GM21619 (cell line): ENCODE measurements at regions not wholly inside any gene's neighbourhood (a gene's known extent, or its start where the extent isn't known, plus 50 kb on each side); places are given as distances from the start of the nearest gene placed in this dataset.
"Not testable (repeated sequence)": the region's sequence is repeated elsewhere in the genome, so short reads cannot be mapped to it uniquely, and the experiment has no call there.

Experiments used
- ATAC-seq: cut with Tn5 transposase; IDR thresholded peaks from one replicate; pipeline ENCODE4 v1.9.1; 2021; ENCODE audit not compliant: unreplicated experiment

DNA sequence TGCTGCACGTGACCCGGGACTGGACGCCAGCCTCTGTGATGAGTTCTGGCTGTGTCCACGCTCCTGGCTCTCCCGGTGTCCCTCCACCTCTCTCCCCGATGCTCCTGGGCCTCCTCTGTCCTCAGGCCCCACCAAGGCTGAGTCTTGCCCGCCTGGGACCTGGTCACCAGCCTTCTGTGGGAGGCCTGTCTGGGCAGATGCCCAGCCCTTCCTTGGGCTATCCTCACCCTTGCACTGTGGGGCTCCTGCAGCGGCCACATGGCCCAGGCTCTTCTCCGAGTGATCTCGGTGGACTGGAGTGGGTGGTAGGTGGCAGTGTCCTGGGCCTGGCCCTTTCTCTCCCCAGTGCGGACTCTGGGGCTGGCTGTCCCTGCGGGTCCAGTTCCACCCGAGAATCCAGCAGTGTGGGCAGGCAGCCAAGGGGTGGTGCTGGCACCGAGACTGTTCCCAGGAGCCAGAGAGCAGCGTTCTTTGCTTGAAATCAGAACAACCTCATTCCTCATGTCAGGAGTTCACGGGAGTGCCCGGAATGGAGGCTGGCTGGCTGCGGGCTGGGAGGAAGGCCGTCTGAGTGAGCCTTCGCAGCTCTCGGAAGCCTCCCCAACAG is 94.6 kb downstream of the TMEM121 start:
- ATAC-seq, result not testable (repeated sequence)

GRCh38 chr14:105621479-105622328 is 95.3 kb downstream of the TMEM121 start:
- ATAC-seq, result not testable (repeated sequence)

- no peak for ATAC-seq
Measured at GRCh38 chr14:105622329-105622955, 96.1 kb downstream of the TMEM121 start.

- not testable (repeated sequence) for ATAC-seq
Measured at GRCh38 chr14:105623178-105623577, 96.8 kb downstream of the TMEM121 start.

- ATAC-seq, result not testable (repeated sequence)
Measured at GRCh38 chr14:105624346-105624745, 98.0 kb downstream of the TMEM121 start.

DNA sequence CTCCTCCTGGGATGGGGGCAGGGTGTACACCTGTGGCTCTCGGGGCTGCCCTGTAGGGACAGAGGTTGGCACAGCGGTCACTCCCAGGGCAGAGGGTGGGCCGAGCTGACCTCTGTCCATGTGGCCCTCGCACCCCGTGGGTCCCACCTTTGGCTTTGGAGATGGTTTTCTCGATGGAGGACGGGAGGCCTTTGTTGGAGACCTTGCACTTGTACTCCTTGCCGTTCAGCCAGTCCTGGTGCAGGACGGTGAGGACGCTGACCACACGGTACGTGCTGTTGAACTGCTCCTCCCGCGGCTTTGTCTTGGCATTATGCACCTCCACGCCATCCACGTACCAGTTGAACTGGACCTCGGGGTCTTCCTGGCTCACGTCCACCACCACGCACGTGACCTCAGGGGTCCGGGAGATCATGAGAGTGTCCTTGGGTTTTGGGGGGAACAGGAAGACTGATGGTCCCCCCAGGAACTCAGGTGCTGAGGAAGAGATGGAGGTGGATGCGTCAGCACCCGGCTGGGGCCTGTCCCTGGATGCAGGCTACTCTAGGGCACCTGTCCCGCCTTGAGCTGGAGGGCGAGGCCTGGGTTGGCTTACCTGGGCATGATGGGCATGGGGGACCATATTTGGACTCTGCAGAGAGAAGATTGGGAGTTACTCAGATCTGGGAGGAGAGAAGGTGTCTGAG is 98.5 kb downstream of the TMEM121 start:
- ATAC-seq, result not testable (repeated sequence)

- not testable (repeated sequence) for ATAC-seq
Measured at GRCh38 chr14:105625448-105625847, 99.1 kb downstream of the TMEM121 start.

DNA sequence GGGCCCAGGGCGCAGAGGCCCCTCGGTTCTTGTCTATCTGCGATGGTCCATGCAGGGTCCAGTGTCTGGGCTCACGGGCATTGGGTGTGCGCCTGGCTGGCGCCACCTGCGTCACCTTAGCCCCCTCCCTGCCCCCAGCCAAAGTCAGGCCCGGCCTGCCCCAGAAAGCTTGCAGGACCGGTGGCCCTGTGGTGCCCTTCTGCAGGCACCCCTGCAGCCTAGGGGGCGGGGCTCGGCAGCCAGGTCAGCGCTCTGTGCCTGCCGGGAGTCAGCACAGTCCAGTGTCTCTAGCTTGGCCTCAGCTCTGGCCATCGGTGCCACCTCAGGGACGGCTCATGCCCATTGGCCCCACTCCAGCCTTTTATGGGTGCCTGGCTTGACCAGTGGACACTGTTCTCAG is 99.7 kb downstream of the TMEM121 start:
- not testable (repeated sequence) for ATAC-seq

DNA sequence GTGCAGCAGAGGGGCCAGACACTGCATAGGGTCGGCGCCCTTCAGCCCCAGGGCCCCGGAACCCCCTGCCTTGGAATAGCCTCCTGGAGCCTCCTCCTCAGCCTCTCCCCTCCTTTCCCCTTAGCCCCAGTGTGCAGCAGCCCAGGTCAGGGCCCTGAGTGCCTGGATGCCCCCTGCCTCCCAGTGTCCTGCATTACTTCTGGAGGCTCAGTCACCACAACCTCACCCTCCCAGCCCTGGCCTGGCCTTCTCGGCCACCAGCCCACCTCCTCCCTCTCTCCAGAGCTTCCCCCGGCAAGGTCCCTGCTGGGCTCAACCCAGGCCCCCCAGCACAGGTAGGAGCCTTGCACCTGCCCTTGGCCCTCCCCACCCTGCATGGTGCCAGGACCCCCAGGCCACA is 100.3 kb downstream of the TMEM121 start:
- ATAC-seq, result not testable (repeated sequence)

DNA sequence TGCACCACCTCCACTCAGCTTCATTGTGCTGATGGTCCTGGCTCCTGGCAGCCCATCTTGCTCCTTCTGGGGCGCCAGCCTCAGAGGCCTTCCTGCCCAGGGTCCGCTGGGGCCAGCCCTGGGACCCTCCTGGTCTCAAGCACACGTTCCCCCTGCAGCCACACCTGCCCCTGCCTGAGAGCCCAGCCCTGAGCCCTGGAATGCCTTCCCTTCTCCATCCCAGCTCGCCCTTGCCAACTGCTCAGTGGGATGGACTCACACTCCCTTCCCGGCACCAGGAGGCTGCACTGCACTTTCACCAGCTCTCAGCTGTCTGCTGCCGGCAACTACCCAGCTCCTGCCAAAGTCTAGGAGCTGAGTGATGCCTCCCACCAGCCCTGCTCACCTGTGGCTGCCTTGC is 100.9 kb downstream of the TMEM121 start:
- ATAC-seq, result not testable (repeated sequence)

- ATAC-seq, result no peak
Measured at GRCh38 chr14:105627701-105628100, 101.3 kb downstream of the TMEM121 start.

GRCh38 chr14:105628126-105628525 is 101.7 kb downstream of the TMEM121 start:
- ATAC-seq, result not testable (repeated sequence)

DNA sequence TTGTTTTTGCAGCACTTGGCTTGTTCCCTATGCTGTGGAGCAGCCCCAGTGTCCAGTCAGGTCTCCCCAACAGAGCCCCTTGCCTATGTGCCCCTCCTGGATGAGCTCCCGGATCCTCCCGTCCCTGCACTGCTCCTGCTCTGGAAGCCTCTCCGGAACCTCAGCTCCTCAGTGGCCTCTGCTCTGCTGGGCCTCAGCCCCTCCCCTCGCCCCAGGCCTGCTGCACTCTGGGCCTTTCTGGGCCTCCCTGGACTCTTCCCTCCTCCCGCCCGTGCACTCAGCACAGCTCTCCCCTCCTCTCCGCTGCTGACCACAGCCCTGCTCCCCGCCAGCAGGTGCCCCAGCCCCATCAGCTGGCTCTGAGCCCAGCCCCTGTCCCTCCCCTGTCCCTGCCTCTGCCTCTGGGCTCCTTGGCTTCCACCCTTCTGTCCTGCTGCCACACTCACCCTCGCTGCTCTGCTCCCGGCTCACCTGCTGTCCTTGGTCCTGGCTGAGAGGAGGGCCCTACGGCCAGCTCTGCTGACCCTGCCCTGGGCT is 102.2 kb downstream of the TMEM121 start:
- ATAC-seq, result not testable (repeated sequence)

- ATAC-seq, result not testable (repeated sequence)
Measured at GRCh38 chr14:105629091-105629885, 102.9 kb downstream of the TMEM121 start.

GRCh38 chr14:105629886-105630215 is 103.5 kb downstream of the TMEM121 start:
- ATAC-seq, result no peak

GRCh38 chr14:105630293-105630934 is 104.0 kb downstream of the TMEM121 start:
- not testable (repeated sequence) for ATAC-seq

DNA sequence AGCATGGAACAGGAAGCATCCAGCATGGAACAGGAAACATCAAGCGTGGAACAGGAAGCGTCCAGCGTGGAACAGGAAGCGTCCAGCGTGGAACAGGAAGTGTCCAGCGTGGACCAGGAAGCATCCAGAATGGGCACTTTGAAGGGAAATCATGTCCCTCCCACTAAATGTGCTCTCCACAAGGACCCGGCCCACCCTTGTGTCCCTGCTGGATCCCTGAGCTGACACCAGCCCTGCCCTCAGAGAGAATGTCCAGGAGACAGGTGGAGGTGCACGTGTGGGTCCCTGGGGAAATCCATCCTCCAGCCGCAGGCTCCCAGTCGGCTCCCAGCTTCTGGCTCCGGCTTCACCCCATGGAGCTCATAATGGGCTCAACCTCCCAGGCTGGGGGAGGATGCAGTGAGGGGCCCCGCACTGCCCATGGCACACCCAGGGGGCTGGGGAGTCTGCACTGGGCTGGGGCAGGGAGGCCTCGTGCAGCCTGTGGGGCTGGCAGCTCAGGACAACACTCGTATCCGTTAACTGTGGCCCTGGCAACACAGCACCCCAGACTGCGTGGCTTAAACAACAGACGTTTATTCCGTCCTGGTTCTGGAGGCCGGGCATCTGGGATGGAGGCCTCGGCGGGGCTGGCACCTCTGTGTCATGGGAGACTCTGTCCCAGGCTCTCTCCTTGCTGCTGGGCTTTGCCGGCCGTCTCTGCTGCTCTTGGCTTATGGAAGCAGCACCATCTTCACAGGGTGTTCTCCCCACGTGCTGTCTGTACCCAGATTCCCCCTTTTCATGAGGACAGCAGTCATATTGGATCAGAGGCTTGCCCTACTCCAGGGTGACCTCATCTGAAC is 104.8 kb downstream of the TMEM121 start:
- not testable (repeated sequence) for ATAC-seq

DNA sequence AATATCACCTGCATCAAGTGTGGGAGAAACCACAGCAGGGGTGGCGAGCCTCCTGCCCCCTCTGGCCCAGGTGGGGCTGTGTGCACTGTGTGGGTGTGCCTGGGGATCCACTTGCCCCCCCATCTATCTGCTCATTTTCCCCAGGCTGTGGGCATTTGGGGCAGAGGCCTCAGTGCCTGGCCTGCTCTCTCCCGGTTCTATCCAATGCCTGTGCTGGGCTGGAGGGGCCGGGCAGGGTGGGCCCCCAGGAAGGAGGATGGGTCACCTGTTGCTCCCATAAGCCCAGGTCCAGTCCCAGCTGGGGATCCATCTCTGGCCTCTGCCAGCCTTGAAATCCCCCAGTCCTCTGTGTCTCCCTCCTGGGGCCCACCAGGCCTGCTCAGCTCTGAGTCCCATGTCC is 105.6 kb downstream of the TMEM121 start:
- ATAC-seq, result no peak

DNA sequence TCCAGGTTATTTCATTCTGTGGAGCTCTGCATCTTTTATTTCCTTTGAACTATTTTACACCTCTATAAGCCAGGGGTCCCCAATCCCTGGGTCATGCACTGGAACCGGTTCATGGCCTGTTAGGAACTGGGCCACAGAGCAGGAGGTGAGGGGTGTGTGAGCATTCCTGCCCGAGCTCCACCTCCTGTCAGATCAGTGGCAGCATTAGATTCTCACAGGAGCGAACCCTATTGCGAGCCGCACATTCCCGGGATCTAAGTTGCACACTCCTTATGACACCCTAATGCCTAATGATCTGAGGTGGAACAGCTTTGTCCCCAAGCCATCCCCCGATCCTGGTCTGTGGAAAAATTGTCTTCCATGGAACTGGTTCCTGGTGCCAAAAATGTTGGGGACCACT is 107.2 kb downstream of the TMEM121 start:
- ATAC-seq, result not testable (repeated sequence)
